PC-3 (cell line): ENCODE measurements at regions not wholly inside any gene's neighbourhood (a gene's known extent, or its start where the extent isn't known, plus 50 kb on each side); places are given as distances from the start of the nearest gene placed in this dataset.

Source experiments
- ATAC-seq: fragments of 200-7000 bp; cut with Tn5 transposase; 2 replicates; pipeline ENCODE4 v1.9.1; 2020; ENCODE audit warnings: mild to moderate bottlenecking, moderate library complexity
- BruUV-seq: library from RNA; stranded (reverse); fragments of 400-500 nt; replicated peaks from 2 replicates; lab custom pipeline; 2021; lab: Mats Ljungman, UMichigan
- CTCF ChIA-PET: fragments of 300-600 bp; sonication (Branson Sonifier 250); formaldehyde crosslinking; loops from one replicate; lab custom pipeline; 2022; ENCODE audit warnings: antibody characterized with exemption; lab: Charles Lee
- POLR2A ChIA-PET: fragments of 300-600 bp; sonication (Branson Sonifier 250); formaldehyde crosslinking; loops from one replicate; lab custom pipeline; 2022; ENCODE audit warnings: antibody characterized with exemption; ENCODE audit not compliant: unreplicated experiment; lab: Charles Lee
- DNase-seq: peaks from one replicate; pipeline ENCODE4 v3.0.0-alpha.2; 2015
- H2AFZ ChIP-seq: fragments of 300-600 bp; sonication (generic); 2 replicates; pipeline ENCODE4 v1.6.0; 2016; ENCODE audit warnings: antibody characterized with exemption, low read length
- H3F3A ChIP-seq: fragments of 300-600 bp; sonication (generic); one replicate; pipeline ENCODE4 v1.6.0; 2017; ENCODE audit warnings: antibody characterized with exemption, low read length, control low read depth, mild to moderate bottlenecking; ENCODE audit not compliant: unreplicated experiment
- H3K27ac ChIP-seq: fragments of 300-600 bp; sonication (generic); 2 replicates; pipeline ENCODE4 v1.5.1; 2016; ENCODE audit warnings: mild to moderate bottlenecking, low read length
- H3K27me3 ChIP-seq: fragments of 300-600 bp; sonication (generic); 2 replicates; pipeline ENCODE4 v1.6.1; 2016; ENCODE audit warnings: low read length, mixed read lengths
- H3K36me3 ChIP-seq: fragments of 300-600 bp; sonication (generic); 2 replicates; pipeline ENCODE4 v1.6.1; 2016; ENCODE audit warnings: low read depth, mixed run types, low read length, mixed read lengths
- H3K4me1 ChIP-seq: fragments of 300-600 bp; sonication (generic); 2 replicates; pipeline ENCODE4 v1.5.1; 2016; ENCODE audit warnings: low read length; ENCODE audit not compliant: insufficient read depth
- H3K4me2 ChIP-seq: fragments of 300-600 bp; sonication (generic); 2 replicates; pipeline ENCODE4 v1.6.0; 2016; ENCODE audit warnings: low read length
- H3K4me3 ChIP-seq: fragments of 300-600 bp; sonication (generic); 2 replicates; pipeline ENCODE4 v1.5.1; 2016; ENCODE audit warnings: mild to moderate bottlenecking, low read length, mixed read lengths
- H3K79me2 ChIP-seq: fragments of 300-600 bp; sonication (generic); 2 replicates; pipeline ENCODE4 v1.6.1; 2017; ENCODE audit warnings: low read length, mixed read lengths
- H3K9ac ChIP-seq: fragments of 300-600 bp; sonication (generic); 2 replicates; pipeline ENCODE4 v1.6.0; 2016; ENCODE audit warnings: mild to moderate bottlenecking, low read length
- H3K9me2 ChIP-seq: fragments of 300-600 bp; sonication (generic); replicated peaks from 2 replicates; pipeline ENCODE4 v1.6.1; 2016; ENCODE audit warnings: mixed run types, low read length, mixed read lengths
- H3K9me3 ChIP-seq: fragments of 300-600 bp; sonication (generic); 2 replicates; pipeline ENCODE4 v1.6.1; 2016; ENCODE audit warnings: low read length, mixed read lengths
- H4K20me1 ChIP-seq: fragments of 300-600 bp; sonication (generic); 2 replicates; pipeline ENCODE4 v1.6.1; 2016; ENCODE audit warnings: low read length, mixed read lengths
- EZH2 ChIP-seq: fragments of 300-600 bp; sonication (generic); IDR thresholded peaks from one replicate; pipeline ENCODE4 v1.6.1; 2017; ENCODE audit warnings: antibody characterized with exemption, mild to moderate bottlenecking, low read length; ENCODE audit not compliant: unreplicated experiment
- EZH2phosphoT487 ChIP-seq: fragments of 300-600 bp; sonication (generic); IDR thresholded peaks from 2 replicates; pipeline ENCODE4 v1.6.1; 2018; ENCODE audit warnings: mild to moderate bottlenecking, antibody characterized with exemption, low read length, borderline replicate concordance
- intact Hi-C: fragments of 100-400 bp; cut with micrococcal nuclease; formaldehyde crosslinking; loops from 2 replicates; pipeline ENCODE4 v1.9.0; 2023
- TF ChIP-seq, protein P1 (sequence below): fragments of 300-600 bp; sonication (generic); conservative IDR thresholded peaks from 2 replicates; pipeline ENCODE4 v1.5.1; 2017; ENCODE audit warnings: antibody characterized with exemption, low read depth, mild to moderate bottlenecking, low read length

DNA sequence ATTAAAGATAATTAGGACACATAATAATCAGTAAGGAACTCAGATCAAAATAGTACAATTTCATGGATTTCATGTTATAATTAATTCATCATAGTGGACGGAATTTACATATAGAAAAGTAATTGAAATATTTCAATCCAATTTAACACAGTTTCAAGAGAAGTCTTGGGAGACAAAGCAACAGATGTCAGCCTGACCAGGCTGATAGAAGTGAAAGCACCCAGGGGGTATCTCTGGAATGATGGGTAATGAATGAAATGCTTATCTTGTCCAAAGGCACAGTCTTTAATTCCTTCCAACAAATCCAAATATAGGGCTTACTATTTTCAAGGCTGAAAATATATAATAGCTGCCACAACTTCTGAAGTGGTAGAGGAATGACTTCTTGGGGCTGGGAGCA lies 629.3 kb upstream of the RGMB start:
- Histone ChIP-seq H3K9me3 (no peaks in the 10 kb centered on the region), H3K27ac (no peak overlapping the region), H4K20me1 (no peaks in the 10 kb centered on the region), H3K4me2 (no peak overlapping the region), H3K4me1 (0 out of 2 replicates have a peak, but pooled peaks cover 4% of the 10 kb centered on the region), H3F3A (no peaks in the 10 kb centered on the region), H3K27me3 (no peaks in the 10 kb centered on the region), H3K9ac (no peak overlapping the region), H2AFZ (no peak overlapping the region), H3K36me3 (no peaks in the 10 kb centered on the region), H3K79me2 (no peaks in the 10 kb centered on the region), H3K9me2 (no peaks in the 10 kb centered on the region), H3K4me3 (no peak overlapping the region)
- ATAC-seq = no peak
- no TSS peak for BruUV-seq
- DNase-seq = no peak
- intact Hi-C loops = no loop called here
- POLR2A ChIA-PET = no interaction called here
- CTCF ChIA-PET = no interaction called here
- TF ChIP-seq EZH2 (no peak), EZH2phosphoT487 (no peak)
- TF ChIP-seq, protein P1, sequence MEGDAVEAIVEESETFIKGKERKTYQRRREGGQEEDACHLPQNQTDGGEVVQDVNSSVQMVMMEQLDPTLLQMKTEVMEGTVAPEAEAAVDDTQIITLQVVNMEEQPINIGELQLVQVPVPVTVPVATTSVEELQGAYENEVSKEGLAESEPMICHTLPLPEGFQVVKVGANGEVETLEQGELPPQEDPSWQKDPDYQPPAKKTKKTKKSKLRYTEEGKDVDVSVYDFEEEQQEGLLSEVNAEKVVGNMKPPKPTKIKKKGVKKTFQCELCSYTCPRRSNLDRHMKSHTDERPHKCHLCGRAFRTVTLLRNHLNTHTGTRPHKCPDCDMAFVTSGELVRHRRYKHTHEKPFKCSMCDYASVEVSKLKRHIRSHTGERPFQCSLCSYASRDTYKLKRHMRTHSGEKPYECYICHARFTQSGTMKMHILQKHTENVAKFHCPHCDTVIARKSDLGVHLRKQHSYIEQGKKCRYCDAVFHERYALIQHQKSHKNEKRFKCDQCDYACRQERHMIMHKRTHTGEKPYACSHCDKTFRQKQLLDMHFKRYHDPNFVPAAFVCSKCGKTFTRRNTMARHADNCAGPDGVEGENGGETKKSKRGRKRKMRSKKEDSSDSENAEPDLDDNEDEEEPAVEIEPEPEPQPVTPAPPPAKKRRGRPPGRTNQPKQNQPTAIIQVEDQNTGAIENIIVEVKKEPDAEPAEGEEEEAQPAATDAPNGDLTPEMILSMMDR = no peak

DNA sequence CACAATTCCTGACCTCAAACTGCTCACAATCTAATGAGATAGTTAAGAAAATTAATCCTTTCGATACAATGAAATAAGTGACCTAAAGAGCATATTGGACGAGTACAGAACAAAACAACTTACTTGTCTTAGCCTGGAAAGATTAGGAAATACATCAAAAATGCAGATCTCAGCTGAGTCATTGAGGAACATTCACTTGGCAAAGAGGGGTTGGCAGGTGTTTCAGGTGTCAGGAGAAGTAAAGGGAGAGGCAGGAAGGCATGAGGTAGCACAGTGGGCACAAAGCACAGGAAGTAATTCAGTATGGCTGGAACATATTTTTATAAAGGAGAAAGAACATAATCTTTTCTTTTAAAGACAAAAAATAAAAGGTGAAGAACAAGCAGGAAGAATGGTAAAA lies 628.8 kb upstream of the RGMB start:
- no peak; the same call in 1 of the 2 replicates for ATAC-seq
- no peaks in the 10 kb centered on the region for H3K79me2 ChIP-seq
- no peaks in the 10 kb centered on the region for H3K9me3 ChIP-seq
- DNase-seq = peak; percentile 59
- CTCF ChIA-PET = no interaction called here
- H4K20me1 ChIP-seq = no peaks in the 10 kb centered on the region
- H3K9ac ChIP-seq = no peak overlapping the region
- H3F3A ChIP-seq = no peaks in the 10 kb centered on the region
- no peak overlapping the region for H3K27ac ChIP-seq
- intact Hi-C loops = no loop called here
- H3K36me3 ChIP-seq = no peaks in the 10 kb centered on the region
- H2AFZ ChIP-seq = no peak overlapping the region
- H3K4me3 ChIP-seq = no peak overlapping the region
- no peaks in the 10 kb centered on the region for H3K9me2 ChIP-seq
- TF ChIP-seq, protein P1 = no peak
- no peak for TF ChIP-seq EZH2phosphoT487
- no peak for TF ChIP-seq EZH2
- H3K4me2 ChIP-seq = no peak overlapping the region
- H3K4me1 ChIP-seq = 0 out of 2 replicates have a peak, but pooled peaks cover 4% of the 10 kb centered on the region
- POLR2A ChIA-PET = no interaction called here
- no TSS peak for BruUV-seq
- no peaks in the 10 kb centered on the region for H3K27me3 ChIP-seq

- ATAC-seq = no peak; the same call in 1 of the 2 replicates
Observed at GRCh38 chr5:98157368-98157767, 616.1 kb upstream of the RGMB start.

More at GRCh38 chr5:98157368-98157767, 616.1 kb upstream of the RGMB start:
- H3K9ac ChIP-seq = no peak overlapping the region
- H4K20me1 ChIP-seq = no peaks in the 10 kb centered on the region
- TF ChIP-seq, protein P1 = peak; percentile 36; the same call in 1 of the 2 replicates
- TF ChIP-seq EZH2 = no peak
- ChIA-PET CTCF (no interaction called here), POLR2A (interaction anchor here (0.5 kb wide), 1 partner anchor 34 kb away, joined by 4 read pairs; no protein-coding TSS in a partner anchor)
- no peaks in the 10 kb centered on the region for H3K9me2 ChIP-seq
- H3K4me1 ChIP-seq = no peaks in the 10 kb centered on the region
- no peaks in the 10 kb centered on the region for H3K36me3 ChIP-seq
- no peak overlapping the region for H3K4me3 ChIP-seq
- H3K27me3 ChIP-seq = no peaks in the 10 kb centered on the region
- H2AFZ ChIP-seq = no peak overlapping the region
- BruUV-seq = no TSS peak
- no peak overlapping the region for H3K27ac ChIP-seq
- H3F3A ChIP-seq = no peaks in the 10 kb centered on the region
- no peaks in the 10 kb centered on the region for H3K9me3 ChIP-seq
- no peak overlapping the region for H3K4me2 ChIP-seq
- no peaks in the 10 kb centered on the region for H3K79me2 ChIP-seq
- intact Hi-C loops = no loop called here
- no peak for DNase-seq
